ENCODE measurements at regions not wholly inside any gene's neighbourhood (a gene's known extent, or its start where the extent isn't known, plus 50 kb on each side); places are given as distances from the start of the nearest gene placed in this dataset.

GRCh38 chr1:209409780-209410179, 173.7 kb upstream of the CAMK1G start:
- peak overlapping the region in 1 of 2 donors; percentile 69 for H3K4me3 Mint-ChIP-seq
- DNase-seq = peak in 2 of 3 donors; percentile 25 to 49
- no peaks in the 10 kb centered on the region for H3K27me3 ChIP-seq (ENCODE audit: control insufficient read depth in 2 of 2, insufficient read depth in 2 of 2, low read length in 2 of 2)
- H3K36me3 ChIP-seq (replicated peaks in 1 of 2; ENCODE audit: control insufficient read depth in 1 of 2, insufficient read depth in 2 of 2, low read length in 2 of 2) = no peaks in the 10 kb centered on the region
- peak overlapping the region; percentile 64 to 89 (median 83) for H3K27ac Mint-ChIP-seq
- peaks cover 64% of the 10 kb centered on the region for H3K4me1 Mint-ChIP-seq
- intact Hi-C loops (cut with micrococcal nuclease) = no loop called here
- peak overlapping the region; percentile 53 for H3K4me2 ChIP-seq (replicated peaks; ENCODE audit: extremely low read depth, low read length, poor library complexity, severe bottlenecking)
- no peak overlapping the region for H2AFZ ChIP-seq (ENCODE audit: insufficient read depth, low read depth, low read length, poor library complexity, severe bottlenecking)
- no peaks in the 10 kb centered on the region for H3K79me2 ChIP-seq (ENCODE audit: insufficient read depth, low read length)
- peaks cover 0 to 3% (median 0%) of the 10 kb centered on the region in 3 donors for H3K27me3 Mint-ChIP-seq (ENCODE audit: low read depth in 3 of 3)
- peak overlapping the region in 1 of 3 experiments; percentile 20 for H3K4me3 ChIP-seq (replicated peaks in 1 of 3; ENCODE audit: low read depth in 2 of 3, low read length in 3 of 3)
- no peaks in the 10 kb centered on the region for H3K9me3 ChIP-seq (replicated peaks in 1 of 2; ENCODE audit: control insufficient read depth in 1 of 2, insufficient read depth in 1 of 2, low read length in 2 of 2)
- H3K9ac ChIP-seq (ENCODE audit: insufficient read depth, low read length, poor library complexity, severe bottlenecking) = no peak overlapping the region
- no CpG with 5 or more reads among the region's 2 CpGs for WGBS (ENCODE audit: insufficient coverage)
- H3K27ac ChIP-seq (ENCODE audit: low read depth in 1 of 2, low read length in 2 of 2) = peak overlapping the region in 1 of 2 donors; percentile 45
- H3K9me3 Mint-ChIP-seq = peaks cover 0 to 2% (median 0%) of the 10 kb centered on the region in 7 donors
- TF ChIP-seq CTCF (IDR thresholded peaks at IDR 0.05) = no peak
- H4K20me1 ChIP-seq (ENCODE audit: insufficient read depth, low read length) = no peaks in the 10 kb centered on the region
- H3K4me1 ChIP-seq (ENCODE audit: control insufficient read depth in 1 of 2, insufficient read depth in 2 of 2, low read length in 2 of 2) = peaks cover 60 to 66% of the 10 kb centered on the region in 2 donors
- no peaks in the 10 kb centered on the region for H3K36me3 Mint-ChIP-seq

GRCh38 chr1:209411491-209411929, 172.0 kb upstream of the CAMK1G start:
- Histone ChIP-seq H3K36me3 (replicated peaks in 1 of 2; ENCODE audit: control insufficient read depth in 1 of 2, insufficient read depth in 2 of 2, low read length in 2 of 2) (no peaks in the 10 kb centered on the region), H3K27ac (ENCODE audit: low read depth in 1 of 2, low read length in 2 of 2) (peak overlapping the region; percentile 65 to 77), H3K79me2 (ENCODE audit: insufficient read depth, low read length) (no peaks in the 10 kb centered on the region), H3K4me3 (replicated peaks in 1 of 3; ENCODE audit: low read depth in 2 of 3, low read length in 3 of 3) (peak overlapping the region in 1 of 3 experiments; percentile 31), H3K27me3 (ENCODE audit: control insufficient read depth in 2 of 2, insufficient read depth in 2 of 2, low read length in 2 of 2) (no peaks in the 10 kb centered on the region), H3K4me1 (ENCODE audit: control insufficient read depth in 1 of 2, insufficient read depth in 2 of 2, low read length in 2 of 2) (peaks cover 45 to 48% of the 10 kb centered on the region in 2 donors), H3K9ac (ENCODE audit: insufficient read depth, low read length, poor library complexity, severe bottlenecking) (no peak overlapping the region), H4K20me1 (ENCODE audit: insufficient read depth, low read length) (no peaks in the 10 kb centered on the region), H3K9me3 (replicated peaks in 1 of 2; ENCODE audit: control insufficient read depth in 1 of 2, insufficient read depth in 1 of 2, low read length in 2 of 2) (no peaks in the 10 kb centered on the region), H3K4me2 (replicated peaks; ENCODE audit: extremely low read depth, low read length, poor library complexity, severe bottlenecking) (peak overlapping the region; percentile 22), H2AFZ (ENCODE audit: insufficient read depth, low read depth, low read length, poor library complexity, severe bottlenecking) (no peak overlapping the region)
- no CpG with 5 or more reads among the region's 3 CpGs for WGBS (ENCODE audit: insufficient coverage)
- no peaks in the 10 kb centered on the region for H3K36me3 Mint-ChIP-seq
- H3K27ac Mint-ChIP-seq = peak overlapping the region; percentile 84 to 94 (median 91)
- peaks cover 47% of the 10 kb centered on the region for H3K4me1 Mint-ChIP-seq
- intact Hi-C loops (cut with micrococcal nuclease) = no loop called here
- H3K4me3 Mint-ChIP-seq = peak overlapping the region; percentile 35 to 66
- TF ChIP-seq CTCF (IDR thresholded peaks at IDR 0.05) = no peak
- peak; percentile 48 to 73 (median 61) for DNase-seq
- peaks cover 0 to 1% (median 0%) of the 10 kb centered on the region in 3 donors for H3K27me3 Mint-ChIP-seq (ENCODE audit: low read depth in 3 of 3)
- peaks cover 0 to 2% (median 0%) of the 10 kb centered on the region in 7 donors for H3K9me3 Mint-ChIP-seq
